ENCODE measurements at regions not wholly inside any gene's neighbourhood (a gene's known extent, or its start where the extent isn't known, plus 50 kb on each side); places are given as distances from the start of the nearest gene placed in this dataset.

DNA sequence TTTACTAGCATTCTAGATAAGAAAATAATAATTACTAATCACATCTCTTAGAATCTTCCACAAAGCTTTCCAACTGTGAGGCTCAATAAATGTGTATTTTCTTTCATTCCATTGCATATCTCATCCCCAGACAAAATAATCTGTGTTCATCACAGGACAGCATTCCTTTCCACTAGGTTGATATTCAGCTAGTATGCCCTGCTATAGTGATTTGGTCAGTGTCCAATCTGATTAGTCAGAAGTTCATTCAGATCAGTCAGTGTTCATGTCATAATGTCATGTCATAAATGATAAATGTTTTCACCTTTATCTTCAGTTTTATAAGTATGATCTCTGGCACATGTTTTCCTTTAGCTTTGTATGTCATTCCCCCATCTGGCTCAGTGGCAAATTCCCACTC, 611.4 kb downstream of the KCTD8 start:
- H3K4me2 ChIP-seq (ENCODE audit: insufficient read depth, low read length) = no peak overlapping the region
- TF ChIP-seq, protein P1, sequence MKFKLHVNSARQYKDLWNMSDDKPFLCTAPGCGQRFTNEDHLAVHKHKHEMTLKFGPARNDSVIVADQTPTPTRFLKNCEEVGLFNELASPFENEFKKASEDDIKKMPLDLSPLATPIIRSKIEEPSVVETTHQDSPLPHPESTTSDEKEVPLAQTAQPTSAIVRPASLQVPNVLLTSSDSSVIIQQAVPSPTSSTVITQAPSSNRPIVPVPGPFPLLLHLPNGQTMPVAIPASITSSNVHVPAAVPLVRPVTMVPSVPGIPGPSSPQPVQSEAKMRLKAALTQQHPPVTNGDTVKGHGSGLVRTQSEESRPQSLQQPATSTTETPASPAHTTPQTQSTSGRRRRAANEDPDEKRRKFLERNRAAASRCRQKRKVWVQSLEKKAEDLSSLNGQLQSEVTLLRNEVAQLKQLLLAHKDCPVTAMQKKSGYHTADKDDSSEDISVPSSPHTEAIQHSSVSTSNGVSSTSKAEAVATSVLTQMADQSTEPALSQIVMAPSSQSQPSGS (CRISPR knock-in tag; IDR thresholded peaks at IDR 0.05) = no peak
- TF ChIP-seq ZNF274 (IDR thresholded peaks at IDR 0.05; ENCODE audit: borderline replicate concordance, low read depth, low read length) (no peak), ZNF699 (CRISPR knock-in tag; IDR thresholded peaks at IDR 0.05; ENCODE audit: insufficient replicate concordance) (no peak), KDM1A (IDR thresholded peaks at IDR 0.05) (no peak), DMBX1 (CRISPR knock-in tag; IDR thresholded peaks at IDR 0.05; ENCODE audit: borderline replicate concordance) (no peak), HNRNPL (IDR thresholded peaks at IDR 0.05; ENCODE audit: low read depth, low read length) (no peak), ZNF121 (CRISPR knock-in tag; conservative IDR thresholded peaks at IDR 0.05) (no peak), MXI1 (IDR thresholded peaks at IDR 0.05; ENCODE audit: low read depth, low read length) (no peak), KAT7 (CRISPR knock-in tag; IDR thresholded peaks at IDR 0.05; ENCODE audit: borderline replicate concordance) (no peak), TAF1 (IDR thresholded peaks at IDR 0.05; ENCODE audit: control insufficient read depth, extremely low read depth, insufficient read depth, low read length, severe bottlenecking) (no peak), KLF13 (tag; IDR thresholded peaks at IDR 0.05; ENCODE audit: borderline replicate concordance, low read depth) (no peak), HDAC1 (IDR thresholded peaks at IDR 0.05) (no peak)
- H3K9me1 ChIP-seq (ENCODE audit: control insufficient read depth, insufficient read depth, low read length) = no peaks in the 10 kb centered on the region
- H3K27ac ChIP-seq (ENCODE audit: extremely low read depth, low read depth, low read length) = no peak overlapping the region
- intact Hi-C loops (cut with micrococcal nuclease) = no loop called here
- ATAC-seq (no peak), DNase-seq (ENCODE audit: extremely low read depth in 1 of 4, low spot score in 3 of 4) (no peak), FAIRE-seq (no peak)
- no peaks in the 10 kb centered on the region for H3K79me2 ChIP-seq (ENCODE audit: control insufficient read depth, insufficient read depth, low read length)
- no peak overlapping the region for H3K9ac ChIP-seq (ENCODE audit: insufficient read depth in 1 of 2, low read depth in 2 of 2, low read length in 2 of 2)
- no peak overlapping the region for H3K4me3 ChIP-seq
- H4K20me1 ChIP-seq (replicated peaks; ENCODE audit: control insufficient read depth, insufficient read depth, low read length) = no peaks in the 10 kb centered on the region
- H2AFZ ChIP-seq (ENCODE audit: low read depth, low read length) = no peak overlapping the region
- BruUV-seq (replicated peaks) = no TSS peak
- POLR2A ChIA-PET = no interaction called here
- no peaks in the 10 kb centered on the region for H3K36me3 ChIP-seq (ENCODE audit: control insufficient read depth, insufficient read depth, low read length)
- H3K27me3 ChIP-seq (ENCODE audit: control insufficient read depth in 2 of 2, insufficient read depth in 2 of 2, low read length in 2 of 2) = no peaks in the 10 kb centered on the region
- in situ Hi-C loops (cut with MboI) = no loop called here
- no peaks in the 10 kb centered on the region for H3K4me1 ChIP-seq (replicated peaks in 1 of 2; ENCODE audit: control insufficient read depth in 2 of 2, insufficient read depth in 2 of 2, low read length in 2 of 2)
- H3K9me3 ChIP-seq (replicated peaks; ENCODE audit: control insufficient read depth, insufficient read depth, low read depth, low read length) = 0 out of 2 replicates have a peak, but pooled peaks cover 2% of the 10 kb centered on the region
- CTCF ChIA-PET (ENCODE audit: low intra/inter-chr PET ratio) = no interaction called here
